ENCODE measurements at regions not wholly inside any gene's neighbourhood (a gene's known extent, or its start where the extent isn't known, plus 50 kb on each side); places are given as distances from the start of the nearest gene placed in this dataset.

DNA sequence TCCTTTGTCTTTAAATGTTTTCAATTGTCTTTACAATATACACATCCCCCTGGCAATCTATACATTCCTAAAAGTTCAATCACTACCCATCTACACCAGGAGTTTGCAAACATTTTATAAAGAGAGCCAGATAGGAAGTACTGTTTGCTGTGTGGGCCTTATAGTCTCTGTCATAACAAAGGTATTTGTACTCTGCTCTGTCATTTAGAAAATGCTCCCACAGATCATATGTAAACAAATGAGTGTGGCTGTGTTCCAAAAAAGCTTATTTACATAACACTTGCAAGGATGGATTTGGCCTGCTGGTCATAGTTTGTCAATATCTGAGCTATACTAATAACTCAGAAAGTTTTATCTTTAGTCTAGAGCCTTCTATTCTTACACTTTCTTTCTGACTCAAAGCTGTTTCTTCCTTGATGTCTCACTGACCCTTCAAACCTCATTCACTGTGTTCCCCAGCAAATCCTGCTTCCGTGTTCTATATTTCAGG lies 511.9 kb downstream of the GBE1 start:
- no peak for DNase-seq (ENCODE audit: low spot score)
- H3K27me3 Mint-ChIP-seq (ENCODE audit: insufficient read depth), result no peaks in the 10 kb centered on the region
- no peaks in the 10 kb centered on the region for H3K4me1 Mint-ChIP-seq (ENCODE audit: low read depth)
- intact Hi-C loops (cut with micrococcal nuclease), result no loop called here
- no peak overlapping the region for H3K27ac Mint-ChIP-seq
- H3K9me3 Mint-ChIP-seq, result no peaks in the 10 kb centered on the region
- H3K36me3 Mint-ChIP-seq (ENCODE audit: low read depth), result no peaks in the 10 kb centered on the region
- no peak overlapping the region for H3K4me3 Mint-ChIP-seq

DNA sequence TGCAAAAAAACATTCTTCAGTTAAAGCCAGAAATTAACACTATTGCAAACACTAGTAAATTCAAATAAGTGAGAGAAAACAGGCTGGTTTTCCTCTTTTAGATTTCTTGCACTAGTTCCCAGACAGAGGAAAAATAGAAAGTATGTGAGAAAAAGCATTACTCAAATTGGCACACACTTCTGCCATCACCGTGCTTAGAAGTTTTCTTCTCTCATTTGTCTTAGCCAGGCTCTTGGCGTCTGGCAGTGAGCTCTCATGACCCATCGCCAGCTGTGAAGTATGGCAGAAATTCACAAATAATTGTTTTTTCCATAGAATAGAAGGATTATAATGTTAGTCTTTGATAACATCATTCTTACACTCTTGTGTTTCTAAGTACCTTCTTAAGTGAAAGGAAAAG lies 515.9 kb downstream of the GBE1 start:
- no peak overlapping the region for H3K27ac Mint-ChIP-seq
- H3K9me3 Mint-ChIP-seq, result no peaks in the 10 kb centered on the region
- H3K36me3 Mint-ChIP-seq (ENCODE audit: low read depth), result no peaks in the 10 kb centered on the region
- no peak overlapping the region for H3K4me3 Mint-ChIP-seq
- intact Hi-C loops (cut with micrococcal nuclease), result no loop called here
- H3K4me1 Mint-ChIP-seq (ENCODE audit: low read depth), result no peaks in the 10 kb centered on the region
- DNase-seq (ENCODE audit: low spot score), result no peak
- H3K27me3 Mint-ChIP-seq (ENCODE audit: insufficient read depth), result peaks cover 1% of the 10 kb centered on the region

DNA sequence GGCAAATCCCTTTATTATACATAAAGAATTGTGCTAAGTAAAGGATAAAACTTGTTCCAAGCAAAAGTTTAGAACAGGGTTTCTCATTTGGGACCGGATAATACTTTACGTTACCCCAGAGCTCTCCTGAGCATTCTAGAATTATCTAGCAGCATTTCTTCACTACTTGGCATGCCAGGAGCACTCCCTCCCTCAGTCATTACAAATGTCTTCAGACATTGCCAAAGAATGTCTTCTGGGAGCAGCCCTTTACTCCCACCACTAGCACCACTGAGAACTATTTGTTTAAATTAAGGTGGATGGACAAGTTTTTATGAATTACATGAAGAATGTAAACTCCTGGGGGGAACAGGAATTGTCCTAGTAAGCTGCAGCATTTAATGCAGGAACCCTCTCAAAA lies 516.4 kb downstream of the GBE1 start:
- no peaks in the 10 kb centered on the region for H3K36me3 Mint-ChIP-seq (ENCODE audit: low read depth)
- H3K4me3 Mint-ChIP-seq, result no peak overlapping the region
- H3K9me3 Mint-ChIP-seq, result no peaks in the 10 kb centered on the region
- intact Hi-C loops (cut with micrococcal nuclease), result no loop called here
- H3K27me3 Mint-ChIP-seq (ENCODE audit: insufficient read depth), result peaks cover 1% of the 10 kb centered on the region
- no peak overlapping the region for H3K27ac Mint-ChIP-seq
- no peak for DNase-seq (ENCODE audit: low spot score)
- H3K4me1 Mint-ChIP-seq (ENCODE audit: low read depth), result no peaks in the 10 kb centered on the region

DNA sequence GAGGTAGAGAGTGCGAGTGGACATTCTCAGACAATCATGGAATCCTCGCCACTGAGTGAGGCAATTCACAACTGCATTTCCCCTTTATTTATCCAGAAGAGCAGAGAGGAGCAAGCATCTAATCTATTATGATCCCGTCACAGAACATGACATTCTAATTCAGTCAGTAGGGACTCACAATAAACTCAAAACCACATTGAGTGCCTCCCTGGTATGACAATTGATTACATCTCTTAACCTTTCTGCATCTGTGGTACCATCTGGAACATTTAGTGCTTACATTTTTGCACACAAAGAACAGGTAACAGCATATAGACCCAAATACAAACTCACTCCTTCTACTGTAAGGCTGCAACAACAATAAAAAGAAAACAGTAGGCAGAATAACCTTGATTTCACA lies 517.2 kb downstream of the GBE1 start:
- no peaks in the 10 kb centered on the region for H3K4me1 Mint-ChIP-seq (ENCODE audit: low read depth)
- no peak for DNase-seq (ENCODE audit: low spot score)
- H3K4me3 Mint-ChIP-seq, result no peak overlapping the region
- no peak overlapping the region for H3K27ac Mint-ChIP-seq
- intact Hi-C loops (cut with micrococcal nuclease), result no loop called here
- H3K36me3 Mint-ChIP-seq (ENCODE audit: low read depth), result no peaks in the 10 kb centered on the region
- H3K9me3 Mint-ChIP-seq, result no peaks in the 10 kb centered on the region
- H3K27me3 Mint-ChIP-seq (ENCODE audit: insufficient read depth), result peaks cover 1% of the 10 kb centered on the region

DNA sequence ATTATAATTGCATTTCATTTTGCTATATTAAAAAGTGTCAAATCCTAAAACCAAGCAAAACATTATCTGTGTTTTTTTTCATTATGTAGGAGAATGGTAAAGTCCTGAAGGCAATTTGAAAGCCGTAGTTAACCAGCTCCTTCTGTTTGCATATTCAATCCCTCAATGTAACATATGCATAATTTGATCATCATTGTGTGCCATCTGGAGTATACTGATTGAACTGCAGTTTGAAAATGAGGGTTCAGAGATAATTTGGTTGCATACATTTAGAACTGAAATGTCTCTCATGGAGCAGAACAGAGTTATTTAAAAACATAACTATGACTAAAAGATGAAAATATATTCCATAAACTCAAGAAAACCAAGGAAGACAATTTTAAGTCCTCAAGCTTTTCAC lies 518.6 kb downstream of the GBE1 start:
- H3K4me3 Mint-ChIP-seq, result no peak overlapping the region
- no peaks in the 10 kb centered on the region for H3K9me3 Mint-ChIP-seq
- H3K36me3 Mint-ChIP-seq (ENCODE audit: low read depth), result no peaks in the 10 kb centered on the region
- intact Hi-C loops (cut with micrococcal nuclease), result no loop called here
- peaks cover 1% of the 10 kb centered on the region for H3K27me3 Mint-ChIP-seq (ENCODE audit: insufficient read depth)
- DNase-seq (ENCODE audit: low spot score), result no peak
- H3K4me1 Mint-ChIP-seq (ENCODE audit: low read depth), result no peaks in the 10 kb centered on the region
- H3K27ac Mint-ChIP-seq, result no peak overlapping the region

DNA sequence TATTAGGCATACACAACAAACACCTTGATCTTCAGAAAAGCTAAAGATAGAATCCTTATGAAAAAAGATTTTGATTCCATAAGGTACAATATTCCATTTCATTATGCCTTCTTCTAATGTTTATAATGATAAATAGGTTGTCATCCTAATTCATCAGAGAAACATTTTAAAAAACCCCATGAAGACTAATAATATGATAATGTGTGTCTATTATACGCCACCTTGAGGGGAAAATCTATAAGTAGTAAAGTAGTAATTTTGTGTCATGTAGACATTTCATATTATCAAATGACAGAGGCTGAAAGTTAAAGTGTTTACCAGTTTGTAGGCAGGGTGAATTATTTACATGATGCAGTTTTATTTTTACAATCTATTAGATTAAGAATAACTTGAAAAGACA lies 524.3 kb downstream of the GBE1 start:
- no peaks in the 10 kb centered on the region for H3K36me3 Mint-ChIP-seq (ENCODE audit: low read depth)
- H3K27me3 Mint-ChIP-seq (ENCODE audit: insufficient read depth), result peaks cover 1% of the 10 kb centered on the region
- intact Hi-C loops (cut with micrococcal nuclease), result no loop called here
- H3K4me3 Mint-ChIP-seq, result no peak overlapping the region
- H3K9me3 Mint-ChIP-seq, result peaks cover 5% of the 10 kb centered on the region
- no peak overlapping the region for H3K27ac Mint-ChIP-seq
- no peak for DNase-seq (ENCODE audit: low spot score)
- no peaks in the 10 kb centered on the region for H3K4me1 Mint-ChIP-seq (ENCODE audit: low read depth)

DNA sequence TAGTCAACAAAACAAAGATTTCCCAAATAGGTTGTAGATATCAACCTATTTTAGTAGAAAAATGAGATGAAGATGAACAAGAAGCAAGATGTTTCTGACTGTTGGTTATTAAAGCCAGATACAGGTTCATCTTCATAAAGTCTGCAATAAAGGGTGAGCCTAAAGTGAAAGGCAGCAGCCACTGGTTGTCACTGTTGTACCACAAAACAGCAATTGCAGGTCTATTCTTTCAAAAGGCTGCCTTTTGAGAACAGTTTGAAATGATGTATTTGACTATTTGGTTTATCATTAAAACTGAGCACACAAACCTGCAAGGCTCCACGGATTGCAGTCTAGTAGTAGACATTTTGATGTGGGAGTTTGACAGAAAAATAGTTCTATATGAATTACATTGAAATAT lies 543.4 kb downstream of the GBE1 start:
- H3K27me3 Mint-ChIP-seq (ENCODE audit: insufficient read depth), result no peaks in the 10 kb centered on the region
- no peak overlapping the region for H3K4me3 Mint-ChIP-seq
- H3K36me3 Mint-ChIP-seq (ENCODE audit: low read depth), result no peaks in the 10 kb centered on the region
- intact Hi-C loops (cut with micrococcal nuclease), result no loop called here
- DNase-seq (ENCODE audit: low spot score), result no peak
- H3K9me3 Mint-ChIP-seq, result no peaks in the 10 kb centered on the region
- no peak overlapping the region for H3K27ac Mint-ChIP-seq
- no peaks in the 10 kb centered on the region for H3K4me1 Mint-ChIP-seq (ENCODE audit: low read depth)

DNA sequence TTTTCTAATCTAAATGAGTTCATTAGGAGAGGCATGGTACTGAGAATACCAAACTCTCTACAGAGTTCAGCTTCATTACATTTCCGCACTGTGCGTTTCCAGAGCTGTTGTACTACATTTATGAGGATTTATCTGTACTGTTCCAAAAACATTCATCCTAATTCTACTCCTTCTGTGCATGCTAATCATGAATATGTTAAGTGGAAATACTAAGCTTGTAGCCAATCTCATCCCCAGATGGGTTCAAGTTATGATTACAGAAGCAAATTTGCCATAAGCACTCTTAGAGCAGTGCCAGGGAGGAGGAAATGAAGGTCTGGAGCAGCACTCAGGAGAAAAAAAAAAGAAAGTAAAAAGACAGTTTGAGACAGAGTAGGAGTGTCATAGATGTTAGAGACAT lies 544.3 kb downstream of the GBE1 start:
- no peak overlapping the region for H3K27ac Mint-ChIP-seq
- no peaks in the 10 kb centered on the region for H3K27me3 Mint-ChIP-seq (ENCODE audit: insufficient read depth)
- no peaks in the 10 kb centered on the region for H3K9me3 Mint-ChIP-seq
- H3K36me3 Mint-ChIP-seq (ENCODE audit: low read depth), result no peaks in the 10 kb centered on the region
- no peaks in the 10 kb centered on the region for H3K4me1 Mint-ChIP-seq (ENCODE audit: low read depth)
- intact Hi-C loops (cut with micrococcal nuclease), result no loop called here
- H3K4me3 Mint-ChIP-seq, result no peak overlapping the region
- DNase-seq (ENCODE audit: low spot score), result no peak

DNA sequence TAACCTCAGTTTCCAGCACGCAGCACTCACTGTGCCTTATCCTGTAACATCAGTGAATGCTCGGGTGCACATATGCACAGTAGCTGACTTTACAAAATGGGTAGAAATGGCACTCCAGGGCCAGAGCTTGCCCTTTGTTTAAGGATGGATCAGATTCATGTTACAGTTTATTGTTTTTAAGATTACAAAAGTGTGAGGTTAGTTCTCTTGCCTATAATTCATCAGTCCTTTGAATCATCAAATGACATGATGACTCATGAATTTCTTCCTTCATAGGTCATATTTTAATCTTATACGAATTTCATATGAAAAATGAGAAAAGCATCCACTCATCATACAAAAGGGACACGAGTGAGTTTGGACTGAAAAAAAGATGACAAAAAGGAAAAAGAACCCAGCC lies 545.3 kb downstream of the GBE1 start:
- Mint-ChIP-seq H3K36me3 (ENCODE audit: low read depth) (no peaks in the 10 kb centered on the region), H3K4me1 (ENCODE audit: low read depth) (no peaks in the 10 kb centered on the region), H3K9me3 (no peaks in the 10 kb centered on the region), H3K27me3 (ENCODE audit: insufficient read depth) (no peaks in the 10 kb centered on the region), H3K4me3 (no peak overlapping the region), H3K27ac (no peak overlapping the region)
- DNase-seq (ENCODE audit: low spot score), result no peak
- intact Hi-C loops (cut with micrococcal nuclease), result no loop called here

DNA sequence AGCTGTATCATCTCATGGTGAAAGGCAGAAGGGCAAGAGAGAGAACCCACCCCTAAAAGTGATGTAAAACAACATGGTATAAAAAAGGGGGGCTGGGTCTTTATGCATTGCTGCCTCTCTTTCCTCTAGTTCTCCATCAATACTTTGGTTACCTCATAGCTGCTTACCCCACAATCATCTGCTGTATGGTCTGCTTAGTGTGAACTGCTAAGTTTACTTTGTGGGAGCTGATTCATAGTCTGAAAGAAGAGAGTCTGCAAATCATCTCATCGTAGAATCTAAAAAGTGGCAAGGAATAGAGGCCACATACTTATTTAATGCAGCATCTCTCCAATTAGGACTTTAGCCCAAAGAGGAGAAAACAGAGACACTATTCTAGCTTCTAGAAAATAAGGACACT lies 546.8 kb downstream of the GBE1 start:
- no peak overlapping the region for H3K27ac Mint-ChIP-seq
- H3K36me3 Mint-ChIP-seq (ENCODE audit: low read depth), result no peaks in the 10 kb centered on the region
- H3K9me3 Mint-ChIP-seq, result no peaks in the 10 kb centered on the region
- DNase-seq (ENCODE audit: low spot score), result no peak
- no peaks in the 10 kb centered on the region for H3K27me3 Mint-ChIP-seq (ENCODE audit: insufficient read depth)
- intact Hi-C loops (cut with micrococcal nuclease), result no loop called here
- no peaks in the 10 kb centered on the region for H3K4me1 Mint-ChIP-seq (ENCODE audit: low read depth)
- no peak overlapping the region for H3K4me3 Mint-ChIP-seq

DNA sequence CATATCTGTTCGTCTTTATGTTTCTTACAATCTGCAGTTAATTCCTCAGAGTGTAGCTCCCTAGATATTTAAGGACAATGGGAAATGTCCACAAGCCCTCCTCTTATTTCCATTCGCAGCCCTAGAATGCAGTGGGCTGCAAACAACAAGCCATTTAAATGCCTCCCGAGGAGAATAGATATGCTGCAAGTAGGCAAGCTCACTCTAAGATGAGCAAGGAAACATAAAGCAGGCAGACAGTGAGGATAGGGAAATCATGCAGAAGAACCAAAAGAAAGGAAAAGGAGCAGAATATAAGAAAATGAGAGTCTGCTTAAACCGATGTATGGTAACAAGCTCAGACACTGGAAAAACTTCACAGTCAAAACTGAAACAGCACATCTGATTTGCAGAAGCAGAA lies 561.9 kb downstream of the GBE1 start:
- DNase-seq (ENCODE audit: low spot score), result no peak
- intact Hi-C loops (cut with micrococcal nuclease), result no loop called here
- Mint-ChIP-seq H3K27ac (no peak overlapping the region), H3K36me3 (ENCODE audit: low read depth) (no peaks in the 10 kb centered on the region), H3K4me3 (no peak overlapping the region), H3K9me3 (no peaks in the 10 kb centered on the region), H3K4me1 (ENCODE audit: low read depth) (no peaks in the 10 kb centered on the region), H3K27me3 (ENCODE audit: insufficient read depth) (no peaks in the 10 kb centered on the region)

DNA sequence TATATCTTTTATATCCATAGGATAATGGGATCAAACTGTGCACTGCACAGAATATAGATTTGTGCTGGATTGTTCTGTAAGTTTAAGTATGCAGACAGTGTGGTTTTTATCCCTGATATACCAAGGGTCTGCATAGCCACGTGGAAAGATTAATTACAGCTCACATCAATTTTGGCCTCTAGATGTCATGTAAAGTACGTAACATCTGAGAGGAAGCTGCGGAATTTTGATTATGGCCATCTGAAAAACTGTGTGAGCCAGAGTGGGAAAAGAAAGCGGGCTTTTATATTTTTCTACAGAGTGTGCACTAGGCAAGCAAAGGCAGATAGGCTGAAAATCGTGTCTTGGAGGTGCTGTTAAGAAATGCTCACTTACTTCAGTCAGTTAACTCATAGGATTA lies 562.7 kb downstream of the GBE1 start:
- no peak overlapping the region for H3K4me3 Mint-ChIP-seq
- DNase-seq (ENCODE audit: low spot score), result no peak
- no peaks in the 10 kb centered on the region for H3K9me3 Mint-ChIP-seq
- no peaks in the 10 kb centered on the region for H3K36me3 Mint-ChIP-seq (ENCODE audit: low read depth)
- intact Hi-C loops (cut with micrococcal nuclease), result no loop called here
- no peak overlapping the region for H3K27ac Mint-ChIP-seq
- H3K4me1 Mint-ChIP-seq (ENCODE audit: low read depth), result no peaks in the 10 kb centered on the region
- H3K27me3 Mint-ChIP-seq (ENCODE audit: insufficient read depth), result no peaks in the 10 kb centered on the region

DNA sequence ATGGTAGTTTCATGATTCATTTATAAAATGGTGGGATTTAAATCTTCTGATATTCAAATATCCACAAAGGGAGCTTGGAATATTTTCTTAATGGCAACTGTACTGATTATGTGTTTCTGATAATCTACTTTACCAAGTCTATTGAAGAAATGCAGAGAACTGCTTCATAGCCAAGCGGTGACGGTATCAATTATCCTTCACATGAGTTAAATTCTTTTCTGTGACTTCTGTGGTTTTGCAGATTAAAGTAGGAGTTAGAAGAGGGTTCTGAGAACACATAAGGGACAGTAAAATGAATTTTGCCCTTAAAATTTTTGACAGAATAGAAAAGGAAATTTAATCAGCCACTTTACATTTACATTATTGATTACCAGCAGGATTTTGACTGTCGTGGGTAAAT lies 563.2 kb downstream of the GBE1 start:
- Mint-ChIP-seq H3K27ac (no peak overlapping the region), H3K4me3 (no peak overlapping the region), H3K9me3 (no peaks in the 10 kb centered on the region), H3K27me3 (ENCODE audit: insufficient read depth) (no peaks in the 10 kb centered on the region), H3K4me1 (ENCODE audit: low read depth) (no peaks in the 10 kb centered on the region), H3K36me3 (ENCODE audit: low read depth) (no peaks in the 10 kb centered on the region)
- no peak for DNase-seq (ENCODE audit: low spot score)
- intact Hi-C loops (cut with micrococcal nuclease), result no loop called here

DNA sequence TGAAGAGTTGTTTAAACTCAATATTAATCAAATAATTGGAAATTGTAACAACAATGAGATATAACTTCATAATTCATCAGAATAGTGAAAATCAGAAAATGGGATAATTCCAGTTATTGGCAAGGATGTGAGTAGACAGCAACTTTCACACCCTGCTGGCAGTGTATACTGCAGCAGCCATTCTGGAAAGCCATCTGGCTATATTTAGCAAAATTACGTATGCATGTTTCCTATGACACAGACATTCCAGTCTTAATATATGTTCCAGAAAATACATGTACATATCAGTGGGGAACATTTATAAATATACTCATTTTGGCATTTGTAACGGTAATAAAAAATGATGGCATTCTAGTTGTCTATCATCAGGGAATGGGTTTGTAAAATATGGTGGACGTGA lies 564.1 kb downstream of the GBE1 start:
- Mint-ChIP-seq H3K9me3 (no peaks in the 10 kb centered on the region), H3K4me1 (ENCODE audit: low read depth) (no peaks in the 10 kb centered on the region), H3K4me3 (no peak overlapping the region), H3K36me3 (ENCODE audit: low read depth) (no peaks in the 10 kb centered on the region), H3K27me3 (ENCODE audit: insufficient read depth) (no peaks in the 10 kb centered on the region), H3K27ac (no peak overlapping the region)
- no peak for DNase-seq (ENCODE audit: low spot score)
- intact Hi-C loops (cut with micrococcal nuclease), result no loop called here
